H9 (cell line): ENCODE measurements at regions not wholly inside any gene's neighbourhood (a gene's known extent, or its start where the extent isn't known, plus 50 kb on each side); places are given as distances from the start of the nearest gene placed in this dataset.

Experiments
- DNase-seq: peaks from one replicate; pipeline ENCODE4 v3.0.0-alpha.2; 2017
- H2AFZ ChIP-seq: one replicate; pipeline ENCODE4 v1.6.1; 2013; ENCODE audit warnings: mild to moderate bottlenecking, low read length, control low read depth, moderate library complexity
- H2AK5ac ChIP-seq: 2 replicates; pipeline ENCODE4 v1.6.1; 2013; ENCODE audit warnings: low read length, control low read depth, mixed read lengths; ENCODE audit not compliant: insufficient read length
- H2BK120ac ChIP-seq: one replicate; pipeline ENCODE4 v1.6.1; 2013; ENCODE audit warnings: low read depth, mild to moderate bottlenecking, low read length, control low read depth, inconsistent platforms; ENCODE audit not compliant: poor library complexity, severe bottlenecking
- H2BK12ac ChIP-seq: 2 replicates; pipeline ENCODE4 v1.6.1; 2013; ENCODE audit warnings: low read length, control low read depth, mixed read lengths, low read depth; ENCODE audit not compliant: insufficient read length
- H2BK15ac ChIP-seq: 2 replicates; pipeline ENCODE4 v1.6.1; 2013; ENCODE audit warnings: low read depth, low read length, control low read depth
- H2BK20ac ChIP-seq: one replicate; pipeline ENCODE4 v1.6.1; 2013; ENCODE audit warnings: low read depth, mild to moderate bottlenecking, low read length, control low read depth, inconsistent platforms; ENCODE audit not compliant: poor library complexity, severe bottlenecking
- H2BK5ac ChIP-seq: 2 replicates; pipeline ENCODE4 v1.6.1; 2013; ENCODE audit warnings: low read length, control low read depth, mixed read lengths; ENCODE audit not compliant: insufficient read length
- H3K14ac ChIP-seq: 2 replicates; pipeline ENCODE4 v1.6.1; 2013; ENCODE audit warnings: low read length, control low read depth; ENCODE audit not compliant: insufficient read depth
- H3K18ac ChIP-seq: 2 replicates; pipeline ENCODE4 v1.6.1; 2013; ENCODE audit warnings: low read depth, mild to moderate bottlenecking, mixed read lengths, low read length, control low read depth; ENCODE audit not compliant: insufficient read length
- H3K23ac ChIP-seq: 2 replicates; pipeline ENCODE4 v1.6.1; 2013; ENCODE audit warnings: low read length, control low read depth, mixed read lengths, low read depth; ENCODE audit not compliant: insufficient read length
- H3K23me2 ChIP-seq: 2 replicates; pipeline ENCODE4 v1.6.1; 2013; ENCODE audit warnings: low read depth, mild to moderate bottlenecking, mixed read lengths, low read length, control low read depth; ENCODE audit not compliant: insufficient read length, poor library complexity, severe bottlenecking
- H3K27ac ChIP-seq: 2 replicates; pipeline ENCODE4 v1.5.1; 2013; ENCODE audit warnings: low read length, control low read depth, mixed read lengths, low read depth; ENCODE audit not compliant: insufficient read length
- H3K27me3 ChIP-seq: 2 replicates; pipeline ENCODE4 v1.6.1; 2013; ENCODE audit warnings: low read length, control low read depth, inconsistent platforms; ENCODE audit not compliant: insufficient read depth
- H3K4ac ChIP-seq: 2 replicates; pipeline ENCODE4 v1.6.1; 2013; ENCODE audit warnings: low read depth, mild to moderate bottlenecking, control low read depth, inconsistent platforms, low read length, moderate library complexity
- H3K4me1 ChIP-seq: 2 replicates; pipeline ENCODE4 v1.6.1; 2013; ENCODE audit warnings: low read length, control low read depth, inconsistent platforms; ENCODE audit not compliant: insufficient read depth
- H3K4me2 ChIP-seq: 2 replicates; pipeline ENCODE4 v1.6.1; 2013; ENCODE audit warnings: low read length, control low read depth, mixed read lengths; ENCODE audit not compliant: insufficient read length, insufficient read depth
- H3K56ac ChIP-seq: 2 replicates; pipeline ENCODE4 v1.6.1; 2013; ENCODE audit warnings: low read depth, mild to moderate bottlenecking, mixed read lengths, low read length, control low read depth; ENCODE audit not compliant: insufficient read length
- H3K79me1 ChIP-seq: 2 replicates; pipeline ENCODE4 v1.6.1; 2013; ENCODE audit warnings: low read depth, mild to moderate bottlenecking, moderate library complexity, low read length, control low read depth, inconsistent platforms; ENCODE audit not compliant: insufficient read depth, poor library complexity, severe bottlenecking
- H3K79me2 ChIP-seq: 2 replicates; pipeline ENCODE4 v1.6.1; 2013; ENCODE audit warnings: low read length, control low read depth, inconsistent platforms; ENCODE audit not compliant: insufficient read depth
- H3K9ac ChIP-seq: 2 replicates; pipeline ENCODE4 v1.6.1; 2013; ENCODE audit warnings: low read length, control low read depth, mixed read lengths; ENCODE audit not compliant: insufficient read length; ENCODE audit errors: extremely low read depth
- H3K9me3 ChIP-seq: one replicate; pipeline ENCODE4 v1.6.1; 2013; ENCODE audit warnings: low read depth, low read length, inconsistent platforms; ENCODE audit not compliant: control insufficient read depth
- H3T11ph ChIP-seq: one replicate; pipeline ENCODE4 v1.6.1; 2013; ENCODE audit warnings: mild to moderate bottlenecking, low read length, control low read depth, inconsistent platforms
- H4K20me1 ChIP-seq: one replicate; pipeline ENCODE4 v1.6.1; 2013; ENCODE audit not compliant: control insufficient read depth, insufficient read length, insufficient read depth
- H4K5ac ChIP-seq: 2 replicates; pipeline ENCODE4 v1.6.1; 2013; ENCODE audit warnings: low read depth, mild to moderate bottlenecking, mixed read lengths, low read length, control low read depth; ENCODE audit not compliant: insufficient read length
- H4K8ac ChIP-seq: replicated peaks from 2 replicates; pipeline ENCODE4 v1.6.1; 2013; ENCODE audit warnings: low read length, control low read depth, mixed read lengths, low read depth; ENCODE audit not compliant: insufficient read length
- H4K91ac ChIP-seq: 2 replicates; pipeline ENCODE4 v1.6.1; 2013; ENCODE audit warnings: low read depth, mild to moderate bottlenecking, moderate library complexity, mixed read lengths, low read length, control low read depth; ENCODE audit not compliant: insufficient read length
- H3K27ac Mint-ChIP-seq, 3 experiments: 2 replicates in 2 of 3; 3 replicates in 1 of 3; pipeline ENCODE4 v1.8.0; 2020 to 2021; ENCODE audit warnings: mixed read lengths in 3 of 3, mild to moderate bottlenecking in 1 of 3, moderate library complexity in 1 of 3
- H3K27me3 Mint-ChIP-seq: 2 replicates; pipeline ENCODE4 v1.8.0; 2021; ENCODE audit warnings: low read depth, mild to moderate bottlenecking, moderate library complexity, mixed read lengths
- H3K36me3 Mint-ChIP-seq, 3 experiments: 2 replicates in 2 of 3; 3 replicates in 1 of 3; pipeline ENCODE4 v1.8.0; 2020 to 2021; ENCODE audit warnings: low read depth in 3 of 3, mixed read lengths in 3 of 3; ENCODE audit not compliant: insufficient read depth in 1 of 3
- H3K4me1 Mint-ChIP-seq, 2 experiments: 2 replicates each; pipeline ENCODE4 v1.8.0; 2020; ENCODE audit warnings: mixed read lengths in 2 of 2
- H3K4me3 Mint-ChIP-seq, 2 experiments: 2 replicates in 1 of 2; 3 replicates in 1 of 2; pipeline ENCODE4 v1.8.0; 2020 to 2021; ENCODE audit warnings: mild to moderate bottlenecking in 2 of 2, mixed read lengths in 2 of 2, moderate library complexity in 1 of 2
- H3K9me3 Mint-ChIP-seq, 2 experiments: 2 replicates in 1 of 2; 3 replicates in 1 of 2; pipeline ENCODE4 v1.8.0; 2020; ENCODE audit warnings: mild to moderate bottlenecking in 2 of 2, mixed read lengths in 2 of 2, moderate library complexity in 1 of 2
- WGBS: extraction: QIAGEN DNeasy Blood & Tissue Kit; methylation state at CpG from one replicate; pipeline ENCODE4 v1.1.7; 2013; ENCODE audit warnings: missing lambda C conversion rate, low lambda C conversion rate, mixed read lengths; ENCODE audit not compliant: insufficient read length; ENCODE audit errors: extremely low coverage; 5-methylcytosine and 5-hydroxymethylcytosine counted together
- TF ChIP-seq, protein P1 (sequence below): fragments of 200-600 bp; sonication (generic); conservative IDR thresholded peaks from 3 replicates; pipeline ENCODE4 v1.8.0; 2021; ENCODE audit warnings: antibody characterized with exemption, mild to moderate bottlenecking

DNA sequence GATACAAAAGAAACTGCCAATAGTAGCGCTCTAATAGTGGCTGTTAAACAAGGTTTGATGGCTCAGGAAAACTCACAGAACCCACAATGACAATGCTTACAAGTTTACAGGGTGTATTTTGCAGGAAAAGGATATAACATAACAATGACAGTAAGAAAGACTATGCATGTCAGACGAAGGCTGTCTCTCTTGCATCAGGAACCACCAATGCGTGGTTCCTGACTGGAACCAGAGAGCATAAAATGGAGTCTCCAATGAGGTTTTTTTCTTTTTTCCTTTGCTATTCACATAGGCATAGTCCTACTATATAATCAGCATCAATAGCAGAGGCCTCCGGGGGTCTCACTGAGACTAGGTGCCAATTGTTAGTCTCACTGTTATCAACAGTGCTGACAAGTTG, 120.4 kb upstream of the STEAP1 start:
- no peaks in the 10 kb centered on the region for H3K79me2 ChIP-seq
- H3K4me2 ChIP-seq: no peak overlapping the region
- H3K27ac ChIP-seq: no peak overlapping the region
- H2BK5ac ChIP-seq: no peak overlapping the region
- H3K23me2 ChIP-seq: no peaks in the 10 kb centered on the region
- H4K20me1 ChIP-seq: no peaks in the 10 kb centered on the region
- no peak overlapping the region for H3K4me3 Mint-ChIP-seq
- peak overlapping the region; percentile 52 for H2AFZ ChIP-seq
- no peak overlapping the region for H4K91ac ChIP-seq
- H3K14ac ChIP-seq: no peak overlapping the region
- peaks cover 3 to 6% of the 10 kb centered on the region in 2 experiments; a peak in 2 of 5 replicates for H3K9me3 Mint-ChIP-seq
- H3K27ac Mint-ChIP-seq: no peak overlapping the region
- no peaks in the 10 kb centered on the region; a peak in 2 of 7 replicates for H3K36me3 Mint-ChIP-seq
- no peak overlapping the region for H3T11ph ChIP-seq
- no peak overlapping the region for H3K56ac ChIP-seq
- no peak overlapping the region for H2BK12ac ChIP-seq
- H4K8ac ChIP-seq: no peak overlapping the region
- peak overlapping the region; percentile 40 for H3K18ac ChIP-seq
- H3K9ac ChIP-seq: no peak overlapping the region
- H3K27me3 Mint-ChIP-seq: no peaks in the 10 kb centered on the region
- no peak for DNase-seq
- no CpG with 5 or more reads among the region's 4 CpGs for WGBS
- H3K79me1 ChIP-seq: no peaks in the 10 kb centered on the region
- no peak overlapping the region for H3K4ac ChIP-seq
- no peak overlapping the region for H2BK120ac ChIP-seq
- TF ChIP-seq, protein P1, sequence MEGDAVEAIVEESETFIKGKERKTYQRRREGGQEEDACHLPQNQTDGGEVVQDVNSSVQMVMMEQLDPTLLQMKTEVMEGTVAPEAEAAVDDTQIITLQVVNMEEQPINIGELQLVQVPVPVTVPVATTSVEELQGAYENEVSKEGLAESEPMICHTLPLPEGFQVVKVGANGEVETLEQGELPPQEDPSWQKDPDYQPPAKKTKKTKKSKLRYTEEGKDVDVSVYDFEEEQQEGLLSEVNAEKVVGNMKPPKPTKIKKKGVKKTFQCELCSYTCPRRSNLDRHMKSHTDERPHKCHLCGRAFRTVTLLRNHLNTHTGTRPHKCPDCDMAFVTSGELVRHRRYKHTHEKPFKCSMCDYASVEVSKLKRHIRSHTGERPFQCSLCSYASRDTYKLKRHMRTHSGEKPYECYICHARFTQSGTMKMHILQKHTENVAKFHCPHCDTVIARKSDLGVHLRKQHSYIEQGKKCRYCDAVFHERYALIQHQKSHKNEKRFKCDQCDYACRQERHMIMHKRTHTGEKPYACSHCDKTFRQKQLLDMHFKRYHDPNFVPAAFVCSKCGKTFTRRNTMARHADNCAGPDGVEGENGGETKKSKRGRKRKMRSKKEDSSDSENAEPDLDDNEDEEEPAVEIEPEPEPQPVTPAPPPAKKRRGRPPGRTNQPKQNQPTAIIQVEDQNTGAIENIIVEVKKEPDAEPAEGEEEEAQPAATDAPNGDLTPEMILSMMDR: no peak
- H2BK20ac ChIP-seq: no peak overlapping the region
- no peak overlapping the region for H2BK15ac ChIP-seq
- H4K5ac ChIP-seq: no peak overlapping the region
- no peaks in the 10 kb centered on the region for H3K27me3 ChIP-seq
- no peak overlapping the region for H3K23ac ChIP-seq
- H3K4me1 Mint-ChIP-seq: peaks cover 2 to 4% of the 10 kb centered on the region in 2 experiments
- no peak overlapping the region for H2AK5ac ChIP-seq
- H3K4me1 ChIP-seq: no peaks in the 10 kb centered on the region
- H3K9me3 ChIP-seq: no peaks in the 10 kb centered on the region
